Cardiac muscle cell (in vitro differentiated cells and primary cell): ENCODE measurements at regions not wholly inside any gene's neighbourhood (a gene's known extent, or its start where the extent isn't known, plus 50 kb on each side); places are given as distances from the start of the nearest gene placed in this dataset.

Experiments
- DNase-seq, 2 donors: peaks; one replicate each; pipeline versions ENCODE4 v3.0.0 to v3.0.0-alpha.2; 2010 to 2017; ENCODE audit warnings: low read depth in 1 of 2, low spot score in 1 of 2
- H3K27ac ChIP-seq: fragments of 200-600 bp; sonication (generic); 2 replicates; pipeline ENCODE4 v1.5.1; 2016
- H3K27me3 ChIP-seq: fragments of 200-600 bp; sonication (generic); 2 replicates; pipeline ENCODE4 v1.6.0; 2016; ENCODE audit warnings: control low read depth
- H3K36me3 ChIP-seq: fragments of 200-600 bp; sonication (generic); 2 replicates; pipeline ENCODE4 v1.5.1; 2016; ENCODE audit warnings: control low read depth
- H3K4me1 ChIP-seq: fragments of 200-600 bp; sonication (generic); 2 replicates; pipeline ENCODE4 v1.8.1; 2017; ENCODE audit warnings: low read depth, mild to moderate bottlenecking, mixed run types
- H3K4me3 ChIP-seq: fragments of 200-600 bp; sonication (generic); 2 replicates; pipeline ENCODE4 v1.5.1; 2016; ENCODE audit warnings: mild to moderate bottlenecking
- H3K9me3 ChIP-seq: fragments of 200-600 bp; sonication (generic); 2 replicates; pipeline ENCODE4 v1.5.1; 2017; ENCODE audit warnings: low read depth, mild to moderate bottlenecking, control low read depth
- TF ChIP-seq, protein P1 (sequence below): IDR thresholded peaks from 2 replicates; pipeline ENCODE4 v1.5.1; 2012; ENCODE audit warnings: low read depth, mild to moderate bottlenecking, low read length

DNA sequence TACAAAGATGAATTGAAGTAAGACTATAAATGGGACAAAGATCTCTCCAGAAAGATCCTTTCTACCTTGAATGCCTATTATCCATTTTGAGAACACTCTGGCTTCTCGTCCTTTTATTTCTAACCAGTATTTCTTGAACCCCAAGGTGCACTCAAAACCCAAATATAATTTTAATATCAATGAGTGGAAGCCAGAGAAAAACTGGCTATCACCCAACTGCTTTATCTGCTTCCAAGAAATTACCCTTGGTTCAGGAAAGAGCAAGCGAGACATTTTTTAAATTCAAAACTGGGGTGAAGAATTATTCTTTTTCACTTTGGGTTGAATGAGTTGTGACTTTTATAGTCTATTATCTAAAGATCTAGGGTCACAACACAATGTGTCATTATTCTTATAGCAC is 221.3 kb downstream of the PTH2R start:
- no peaks in the 10 kb centered on the region for H3K36me3 ChIP-seq

DNA sequence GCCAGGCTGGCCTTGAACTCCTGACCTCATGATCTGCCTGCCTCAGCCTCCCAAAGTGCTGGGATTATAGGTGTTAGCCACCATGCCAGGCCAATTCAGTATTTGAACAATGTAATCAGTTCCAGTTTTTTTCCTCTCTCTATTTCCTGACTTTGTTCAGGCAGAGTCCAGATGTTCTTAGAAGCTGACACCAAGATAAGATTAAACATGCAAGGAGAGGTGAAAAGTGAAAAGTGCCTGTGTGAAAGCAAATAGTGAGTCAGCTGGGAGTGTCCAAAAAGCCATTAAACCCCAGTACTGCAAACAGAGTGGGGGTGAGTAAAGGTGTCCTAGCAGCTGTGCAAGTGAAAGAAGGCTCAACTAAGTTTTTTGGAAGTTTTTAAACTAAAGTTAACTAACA is 231.5 kb downstream of the PTH2R start:
- Histone ChIP-seq H3K9me3 (no peaks in the 10 kb centered on the region), H3K27me3 (peaks cover 5% of the 10 kb centered on the region), H3K4me1 (peaks cover 4% of the 10 kb centered on the region), H3K4me3 (no peak overlapping the region), H3K27ac (no peak overlapping the region), H3K36me3 (no peaks in the 10 kb centered on the region)
- TF ChIP-seq, protein P1, sequence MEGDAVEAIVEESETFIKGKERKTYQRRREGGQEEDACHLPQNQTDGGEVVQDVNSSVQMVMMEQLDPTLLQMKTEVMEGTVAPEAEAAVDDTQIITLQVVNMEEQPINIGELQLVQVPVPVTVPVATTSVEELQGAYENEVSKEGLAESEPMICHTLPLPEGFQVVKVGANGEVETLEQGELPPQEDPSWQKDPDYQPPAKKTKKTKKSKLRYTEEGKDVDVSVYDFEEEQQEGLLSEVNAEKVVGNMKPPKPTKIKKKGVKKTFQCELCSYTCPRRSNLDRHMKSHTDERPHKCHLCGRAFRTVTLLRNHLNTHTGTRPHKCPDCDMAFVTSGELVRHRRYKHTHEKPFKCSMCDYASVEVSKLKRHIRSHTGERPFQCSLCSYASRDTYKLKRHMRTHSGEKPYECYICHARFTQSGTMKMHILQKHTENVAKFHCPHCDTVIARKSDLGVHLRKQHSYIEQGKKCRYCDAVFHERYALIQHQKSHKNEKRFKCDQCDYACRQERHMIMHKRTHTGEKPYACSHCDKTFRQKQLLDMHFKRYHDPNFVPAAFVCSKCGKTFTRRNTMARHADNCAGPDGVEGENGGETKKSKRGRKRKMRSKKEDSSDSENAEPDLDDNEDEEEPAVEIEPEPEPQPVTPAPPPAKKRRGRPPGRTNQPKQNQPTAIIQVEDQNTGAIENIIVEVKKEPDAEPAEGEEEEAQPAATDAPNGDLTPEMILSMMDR = no peak
- no peak for DNase-seq

More for the DNA sequence above, 221.3 kb downstream of the PTH2R start:
- no peak for DNase-seq
- Histone ChIP-seq H3K4me1 (peaks cover 6% of the 10 kb centered on the region), H3K27me3 (peaks cover 32% of the 10 kb centered on the region), H3K9me3 (no peaks in the 10 kb centered on the region), H3K27ac (no peak overlapping the region), H3K4me3 (no peak overlapping the region)
- TF ChIP-seq, protein P1 = no peak

DNA sequence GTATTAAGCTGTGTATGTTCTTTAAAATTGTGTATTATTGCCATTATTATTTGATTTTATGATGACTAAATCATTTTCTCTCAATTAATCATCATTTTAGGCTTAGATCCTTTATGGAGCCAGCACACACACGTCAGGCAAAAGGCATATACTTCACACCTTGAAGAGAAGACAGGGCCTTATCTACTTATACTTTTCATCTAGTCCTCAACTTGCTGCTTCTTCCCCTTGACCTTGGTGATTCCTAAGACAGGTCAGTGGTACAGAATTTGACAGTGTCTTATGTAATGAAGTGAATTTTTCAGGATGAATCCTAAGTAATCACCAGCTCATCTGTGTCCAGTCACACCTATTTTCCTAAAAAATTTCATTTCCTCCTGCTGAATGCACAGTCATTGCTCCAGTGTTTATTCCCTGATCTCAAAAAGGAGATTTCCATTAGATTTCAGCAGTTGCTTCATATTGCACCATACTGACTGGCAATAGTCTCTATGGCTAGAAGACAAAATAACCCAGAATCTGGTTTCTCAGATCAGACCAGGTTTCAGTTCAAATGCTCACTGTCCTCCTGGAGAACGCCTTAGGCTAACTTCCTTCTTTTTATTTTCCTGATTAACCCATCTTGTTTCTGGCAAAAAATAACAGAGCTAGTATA is 235.7 kb downstream of the PTH2R start:
- H3K9me3 ChIP-seq = no peaks in the 10 kb centered on the region
- H3K27me3 ChIP-seq = no peaks in the 10 kb centered on the region
- TF ChIP-seq, protein P1 = no peak
- no peak overlapping the region for H3K4me3 ChIP-seq
- H3K27ac ChIP-seq = no peak overlapping the region
- DNase-seq = no peak
- H3K4me1 ChIP-seq = peaks cover 4% of the 10 kb centered on the region
- no peaks in the 10 kb centered on the region for H3K36me3 ChIP-seq

DNA sequence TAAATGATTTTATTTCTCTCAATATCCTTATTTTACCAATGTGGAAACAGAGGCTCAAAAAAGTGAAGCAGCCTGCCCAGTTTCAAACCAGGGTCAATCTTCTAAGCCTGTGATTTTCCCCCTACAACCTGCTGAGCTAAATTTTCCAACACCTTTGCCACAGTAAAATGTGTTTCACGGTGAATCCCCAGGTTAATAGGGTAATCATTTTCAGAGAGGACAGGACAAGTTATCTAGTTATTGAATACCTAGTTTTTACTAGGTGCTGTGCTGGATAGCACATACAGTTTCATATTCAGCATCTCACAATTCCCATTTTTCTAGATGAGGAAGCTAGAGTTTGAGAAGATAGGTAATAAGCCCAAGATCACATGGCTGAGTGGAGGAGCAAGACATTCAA is 236.6 kb downstream of the PTH2R start:
- Histone ChIP-seq H3K27ac (no peak overlapping the region), H3K36me3 (no peaks in the 10 kb centered on the region), H3K4me3 (no peak overlapping the region), H3K4me1 (peaks cover 4% of the 10 kb centered on the region), H3K27me3 (no peaks in the 10 kb centered on the region), H3K9me3 (no peaks in the 10 kb centered on the region)
- TF ChIP-seq, protein P1 = no peak
- no peak for DNase-seq

DNA sequence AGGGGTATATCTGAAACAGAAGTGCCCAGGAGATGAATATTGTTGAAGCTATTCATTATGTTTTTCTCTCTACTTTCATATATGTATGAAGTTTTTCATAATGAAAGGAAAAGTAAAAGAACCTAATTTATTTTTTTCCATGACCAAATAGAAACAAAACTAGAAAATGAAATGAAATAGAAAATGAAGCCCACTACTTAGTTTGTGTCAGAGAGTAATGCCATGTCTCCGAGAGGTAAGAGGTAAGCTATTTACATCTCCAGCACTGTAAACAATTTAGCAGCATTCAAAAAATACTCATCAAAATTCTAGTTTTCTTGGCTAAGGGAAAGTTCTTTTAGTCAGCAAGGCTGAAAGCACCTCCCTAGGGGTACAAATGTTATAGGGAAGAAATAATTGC is 238.6 kb downstream of the PTH2R start:
- no peaks in the 10 kb centered on the region for H3K36me3 ChIP-seq
- no peaks in the 10 kb centered on the region for H3K9me3 ChIP-seq
- peaks cover 4% of the 10 kb centered on the region for H3K4me1 ChIP-seq
- no peak for DNase-seq
- no peak overlapping the region for H3K27ac ChIP-seq
- TF ChIP-seq, protein P1 = no peak
- no peak overlapping the region for H3K4me3 ChIP-seq
- H3K27me3 ChIP-seq = no peaks in the 10 kb centered on the region

DNA sequence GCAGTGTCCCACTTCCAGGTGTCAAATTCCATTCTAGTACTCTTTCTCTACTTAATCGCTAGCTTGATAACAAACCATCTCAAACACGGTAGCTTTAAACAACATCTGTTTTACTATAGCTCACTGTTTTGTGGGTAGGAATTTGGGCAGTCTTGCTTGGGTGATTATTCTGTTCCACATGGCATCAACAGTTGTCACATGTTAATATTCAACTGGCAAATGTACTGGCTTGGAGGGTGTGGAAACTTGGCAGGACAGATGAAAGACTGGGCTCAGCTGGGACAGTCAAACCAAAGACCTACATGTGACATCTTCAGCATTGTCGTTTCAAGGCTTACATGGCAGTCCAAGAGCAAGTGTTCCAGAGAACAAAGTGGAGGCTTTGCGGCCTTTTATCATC is 241.8 kb downstream of the PTH2R start:
- no peak for DNase-seq
- no peaks in the 10 kb centered on the region for H3K27me3 ChIP-seq
- no peaks in the 10 kb centered on the region for H3K9me3 ChIP-seq
- no peaks in the 10 kb centered on the region for H3K36me3 ChIP-seq
- H3K27ac ChIP-seq = no peak overlapping the region
- H3K4me3 ChIP-seq = no peak overlapping the region
- TF ChIP-seq, protein P1 = no peak
- H3K4me1 ChIP-seq = no peaks in the 10 kb centered on the region
